HEK293T (cell line): ENCODE measurements at regions not wholly inside any gene's neighbourhood (a gene's known extent, or its start where the extent isn't known, plus 50 kb on each side); places are given as distances from the start of the nearest gene placed in this dataset.

ENCODE experiments used
- ELF4 ChIP-seq: fragments of 450-650 bp; IDR thresholded peaks from 2 replicates; pipeline ENCODE4 v1.6.1; 2017; ENCODE audit warnings: antibody characterized with exemption
- HDGF ChIP-seq: fragments of 450-650 bp; IDR thresholded peaks from 2 replicates; pipeline ENCODE4 v1.6.1; 2017; ENCODE audit warnings: antibody characterized with exemption, borderline replicate concordance
- NFRKB ChIP-seq: fragments of 450-650 bp; IDR thresholded peaks from 2 replicates; pipeline ENCODE4 v1.6.1; 2016; ENCODE audit warnings: mild to moderate bottlenecking, moderate library complexity
- PKNOX1 ChIP-seq: fragments of 450-650 bp; IDR thresholded peaks from 2 replicates; pipeline ENCODE4 v1.6.1; 2016
- SUZ12 ChIP-seq: fragments of 450-650 bp; IDR thresholded peaks from 2 replicates; pipeline ENCODE4 v1.6.1; 2016; ENCODE audit warnings: mild to moderate bottlenecking

- no peak for TF ChIP-seq ELF4
- TF ChIP-seq NFRKB = no peak
- no peak for TF ChIP-seq PKNOX1
- no peak for TF ChIP-seq SUZ12
- TF ChIP-seq HDGF = no peak
Observed at GRCh38 chr18:30451981-30452380, 590.6 kb downstream of the DSC3 start.
